HepG2 (cell line): ENCODE measurements at regions not wholly inside any gene's neighbourhood (a gene's known extent, or its start where the extent isn't known, plus 50 kb on each side); places are given as distances from the start of the nearest gene placed in this dataset.
A peak's percentile ranks its signal among the peaks of the same experiment; 100 is the strongest.

Experiments
- CEBPB ChIP-seq: IDR thresholded peaks from 2 replicates; pipeline ENCODE4 v1.6.1; 2011; ENCODE audit warnings: low read depth, low read length, improper control_type of control experiment, borderline replicate concordance
- ESRRA ChIP-seq: sonication (generic); formaldehyde crosslinking; IDR thresholded peaks from 2 replicates; pipeline ENCODE4 v1.5.1; 2020; ENCODE audit warnings: mild to moderate bottlenecking, low read depth, missing genetic modification reagents
- MZF1 ChIP-seq: sonication (generic); formaldehyde crosslinking; IDR thresholded peaks from 2 replicates; pipeline ENCODE4 v1.8.1; 2023; ENCODE audit warnings: mild to moderate bottlenecking, missing genetic modification reagents, borderline replicate concordance
- SMARCE1 ChIP-seq: fragments of 450-650 bp; IDR thresholded peaks from 2 replicates; pipeline ENCODE4 v1.6.1; 2017; ENCODE audit warnings: borderline replicate concordance
- SP5 ChIP-seq: IDR thresholded peaks from 2 replicates; pipeline ENCODE4 v1.6.1; 2016; ENCODE audit warnings: low read depth, borderline replicate concordance
- ZNF142 ChIP-seq: sonication (generic); formaldehyde crosslinking; IDR thresholded peaks from 2 replicates; pipeline ENCODE4 v1.4.0; 2020; ENCODE audit warnings: missing genetic modification reagents
- ZNF737 ChIP-seq: sonication (generic); formaldehyde crosslinking; IDR thresholded peaks from 2 replicates; pipeline ENCODE4 v1.5.0; 2020; ENCODE audit warnings: missing genetic modification reagents, mild to moderate bottlenecking, borderline replicate concordance
- TF ChIP-seq, protein P1 (sequence below): IDR thresholded peaks from 2 replicates; pipeline ENCODE4 v1.6.1; 2018; ENCODE audit warnings: missing genetic modification reagents
- TF ChIP-seq, protein P2 (sequence below): sonication (generic); formaldehyde crosslinking; IDR thresholded peaks from 2 replicates; pipeline ENCODE4 v1.4.0; 2020; ENCODE audit warnings: missing genetic modification reagents, mild to moderate bottlenecking, borderline replicate concordance
- TF ChIP-seq, protein P3 (sequence below): sonication (generic); formaldehyde crosslinking; IDR thresholded peaks from 2 replicates; pipeline ENCODE4 v1.5.0; 2020; ENCODE audit warnings: mild to moderate bottlenecking, missing genetic modification reagents, borderline replicate concordance
- TF ChIP-seq, protein P4 (sequence below): sonication (generic); formaldehyde crosslinking; IDR thresholded peaks from 2 replicates; pipeline ENCODE4 v1.4.0; 2020; ENCODE audit warnings: mild to moderate bottlenecking, missing genetic modification reagents

DNA sequence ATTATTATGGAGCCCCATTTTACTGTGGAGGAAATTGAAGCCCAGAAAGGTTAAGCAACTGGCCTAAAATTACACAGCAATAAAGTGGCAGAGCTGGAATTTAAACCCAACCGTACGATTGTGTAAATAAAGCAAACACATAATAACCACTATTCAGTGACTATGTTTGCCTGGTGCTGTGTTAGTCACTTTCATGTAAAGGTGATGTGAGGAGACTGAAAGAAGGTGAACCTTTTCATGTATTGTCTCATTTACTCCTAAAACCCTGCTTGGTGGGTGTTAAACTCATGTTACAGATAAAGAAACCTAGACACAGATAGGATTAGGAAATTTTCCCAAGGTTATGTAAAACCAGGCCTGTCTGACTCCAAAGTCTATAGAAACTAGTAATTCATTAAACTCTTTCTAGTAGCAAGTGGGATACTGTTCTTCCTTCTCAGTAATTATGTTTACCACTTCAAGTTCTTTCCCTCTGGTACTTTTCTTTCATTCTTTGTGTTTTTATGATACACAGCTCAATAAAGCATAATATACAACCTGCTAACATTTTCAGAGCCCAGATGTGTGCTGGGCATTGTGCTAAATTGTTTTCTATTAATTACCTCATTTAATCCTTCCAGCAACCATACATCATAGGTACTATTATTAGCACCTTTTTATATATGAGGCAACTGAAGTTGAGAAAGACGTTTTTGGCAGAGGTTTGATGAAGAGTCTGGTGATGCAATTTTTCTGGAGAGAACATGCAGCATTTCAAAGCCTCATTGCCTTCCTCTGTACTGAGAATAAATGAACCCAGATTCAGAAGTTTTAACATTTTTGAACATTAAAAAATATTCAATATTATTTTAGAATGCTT is 202.7 kb downstream of the SPRY1 start (continued):
- TF ChIP-seq CEBPB (peak; percentile 67; the same call in 1 of the 2 replicates), ESRRA (0 out of 2 replicates have a peak, but pooled peaks have one; percentile 34), SP5 (CRISPR knock-in tag) (peak; percentile 73; the same call in 1 of the 2 replicates), ZNF737 (CRISPR knock-in tag) (no peak), SMARCE1 (no peak), ZNF142 (CRISPR knock-in tag) (no peak), MZF1 (CRISPR knock-in tag) (no peak)
- TF ChIP-seq, protein P1, sequence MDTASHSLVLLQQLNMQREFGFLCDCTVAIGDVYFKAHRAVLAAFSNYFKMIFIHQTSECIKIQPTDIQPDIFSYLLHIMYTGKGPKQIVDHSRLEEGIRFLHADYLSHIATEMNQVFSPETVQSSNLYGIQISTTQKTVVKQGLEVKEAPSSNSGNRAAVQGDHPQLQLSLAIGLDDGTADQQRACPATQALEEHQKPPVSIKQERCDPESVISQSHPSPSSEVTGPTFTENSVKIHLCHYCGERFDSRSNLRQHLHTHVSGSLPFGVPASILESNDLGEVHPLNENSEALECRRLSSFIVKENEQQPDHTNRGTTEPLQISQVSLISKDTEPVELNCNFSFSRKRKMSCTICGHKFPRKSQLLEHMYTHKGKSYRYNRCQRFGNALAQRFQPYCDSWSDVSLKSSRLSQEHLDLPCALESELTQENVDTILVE (CRISPR knock-in tag): peak; percentile 55; the same call in 1 of the 2 replicates
- TF ChIP-seq, protein P2, sequence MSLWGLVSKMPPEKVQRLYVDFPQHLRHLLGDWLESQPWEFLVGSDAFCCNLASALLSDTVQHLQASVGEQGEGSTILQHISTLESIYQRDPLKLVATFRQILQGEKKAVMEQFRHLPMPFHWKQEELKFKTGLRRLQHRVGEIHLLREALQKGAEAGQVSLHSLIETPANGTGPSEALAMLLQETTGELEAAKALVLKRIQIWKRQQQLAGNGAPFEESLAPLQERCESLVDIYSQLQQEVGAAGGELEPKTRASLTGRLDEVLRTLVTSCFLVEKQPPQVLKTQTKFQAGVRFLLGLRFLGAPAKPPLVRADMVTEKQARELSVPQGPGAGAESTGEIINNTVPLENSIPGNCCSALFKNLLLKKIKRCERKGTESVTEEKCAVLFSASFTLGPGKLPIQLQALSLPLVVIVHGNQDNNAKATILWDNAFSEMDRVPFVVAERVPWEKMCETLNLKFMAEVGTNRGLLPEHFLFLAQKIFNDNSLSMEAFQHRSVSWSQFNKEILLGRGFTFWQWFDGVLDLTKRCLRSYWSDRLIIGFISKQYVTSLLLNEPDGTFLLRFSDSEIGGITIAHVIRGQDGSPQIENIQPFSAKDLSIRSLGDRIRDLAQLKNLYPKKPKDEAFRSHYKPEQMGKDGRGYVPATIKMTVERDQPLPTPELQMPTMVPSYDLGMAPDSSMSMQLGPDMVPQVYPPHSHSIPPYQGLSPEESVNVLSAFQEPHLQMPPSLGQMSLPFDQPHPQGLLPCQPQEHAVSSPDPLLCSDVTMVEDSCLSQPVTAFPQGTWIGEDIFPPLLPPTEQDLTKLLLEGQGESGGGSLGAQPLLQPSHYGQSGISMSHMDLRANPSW (CRISPR knock-in tag): no peak
- TF ChIP-seq, protein P3, sequence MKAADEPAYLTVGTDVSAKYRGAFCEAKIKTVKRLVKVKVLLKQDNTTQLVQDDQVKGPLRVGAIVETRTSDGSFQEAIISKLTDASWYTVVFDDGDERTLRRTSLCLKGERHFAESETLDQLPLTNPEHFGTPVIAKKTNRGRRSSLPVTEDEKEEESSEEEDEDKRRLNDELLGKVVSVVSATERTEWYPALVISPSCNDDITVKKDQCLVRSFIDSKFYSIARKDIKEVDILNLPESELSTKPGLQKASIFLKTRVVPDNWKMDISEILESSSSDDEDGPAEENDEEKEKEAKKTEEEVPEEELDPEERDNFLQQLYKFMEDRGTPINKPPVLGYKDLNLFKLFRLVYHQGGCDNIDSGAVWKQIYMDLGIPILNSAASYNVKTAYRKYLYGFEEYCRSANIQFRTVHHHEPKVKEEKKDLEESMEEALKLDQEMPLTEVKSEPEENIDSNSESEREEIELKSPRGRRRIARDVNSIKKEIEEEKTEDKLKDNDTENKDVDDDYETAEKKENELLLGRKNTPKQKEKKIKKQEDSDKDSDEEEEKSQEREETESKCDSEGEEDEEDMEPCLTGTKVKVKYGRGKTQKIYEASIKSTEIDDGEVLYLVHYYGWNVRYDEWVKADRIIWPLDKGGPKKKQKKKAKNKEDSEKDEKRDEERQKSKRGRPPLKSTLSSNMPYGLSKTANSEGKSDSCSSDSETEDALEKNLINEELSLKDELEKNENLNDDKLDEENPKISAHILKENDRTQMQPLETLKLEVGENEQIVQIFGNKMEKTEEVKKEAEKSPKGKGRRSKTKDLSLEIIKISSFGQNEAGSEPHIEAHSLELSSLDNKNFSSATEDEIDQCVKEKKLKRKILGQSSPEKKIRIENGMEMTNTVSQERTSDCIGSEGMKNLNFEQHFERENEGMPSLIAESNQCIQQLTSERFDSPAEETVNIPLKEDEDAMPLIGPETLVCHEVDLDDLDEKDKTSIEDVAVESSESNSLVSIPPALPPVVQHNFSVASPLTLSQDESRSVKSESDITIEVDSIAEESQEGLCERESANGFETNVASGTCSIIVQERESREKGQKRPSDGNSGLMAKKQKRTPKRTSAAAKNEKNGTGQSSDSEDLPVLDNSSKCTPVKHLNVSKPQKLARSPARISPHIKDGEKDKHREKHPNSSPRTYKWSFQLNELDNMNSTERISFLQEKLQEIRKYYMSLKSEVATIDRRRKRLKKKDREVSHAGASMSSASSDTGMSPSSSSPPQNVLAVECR (CRISPR knock-in tag): no peak
- TF ChIP-seq, protein P4, sequence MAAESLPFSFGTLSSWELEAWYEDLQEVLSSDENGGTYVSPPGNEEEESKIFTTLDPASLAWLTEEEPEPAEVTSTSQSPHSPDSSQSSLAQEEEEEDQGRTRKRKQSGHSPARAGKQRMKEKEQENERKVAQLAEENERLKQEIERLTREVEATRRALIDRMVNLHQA: no peak
